ENCODE measurements at regions not wholly inside any gene's neighbourhood (a gene's known extent, or its start where the extent isn't known, plus 50 kb on each side); places are given as distances from the start of the nearest gene placed in this dataset.

DNA sequence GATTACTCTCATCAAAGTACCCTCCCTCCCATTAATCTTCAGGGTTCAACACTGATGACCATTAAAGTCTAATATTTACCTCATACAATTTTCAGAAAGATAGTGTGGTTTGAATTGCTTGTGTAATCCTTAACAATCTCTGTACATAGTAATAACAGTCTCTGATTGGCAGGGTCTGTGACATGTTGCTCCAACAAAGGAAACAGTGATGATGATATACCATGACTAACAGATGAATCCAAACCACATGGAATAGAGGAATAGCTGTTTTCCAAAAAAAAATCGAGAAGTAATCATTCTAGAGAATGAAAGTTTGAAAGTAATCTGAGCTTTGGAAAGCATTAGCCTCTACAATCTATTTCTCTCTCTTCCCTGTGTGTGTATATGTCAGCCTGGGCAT is 610.1 kb upstream of the NEGR1 start:
- no peaks in the 10 kb centered on the region for H3K4me1 ChIP-seq (ENCODE audit: control insufficient read depth, insufficient read depth, low read length)
- H3K27me3 ChIP-seq (ENCODE audit: control insufficient read depth, insufficient read depth, low read length), result no peaks in the 10 kb centered on the region
- Mint-ChIP-seq H3K27me3 (ENCODE audit: low read depth in 2 of 2) (no peaks in the 10 kb centered on the region), H3K4me1 (no peaks in the 10 kb centered on the region), H3K36me3 (peaks cover 5% of the 10 kb centered on the region), H3K4me3 (no peak overlapping the region), H3K27ac (no peak overlapping the region), H3K9me3 (peaks cover 7 to 10% of the 10 kb centered on the region in 2 donors)
- H3K9me3 ChIP-seq (ENCODE audit: control insufficient read depth, insufficient read depth, low read length), result no peaks in the 10 kb centered on the region
- ATAC-seq (no peak), DNase-seq (no peak)
- no peak overlapping the region for H3K27ac ChIP-seq (ENCODE audit: low read length)
- intact Hi-C loops (cut with micrococcal nuclease), result no loop called here
- no CpG with 5 or more reads among the region's 1 CpG for WGBS (ENCODE audit: insufficient coverage)
- H3K36me3 ChIP-seq (ENCODE audit: control insufficient read depth, insufficient read depth, low read length), result no peaks in the 10 kb centered on the region
- TF ChIP-seq CTCF (IDR thresholded peaks at IDR 0.05), result no peak
- H3K4me3 ChIP-seq (ENCODE audit: low read length), result no peak overlapping the region

DNA sequence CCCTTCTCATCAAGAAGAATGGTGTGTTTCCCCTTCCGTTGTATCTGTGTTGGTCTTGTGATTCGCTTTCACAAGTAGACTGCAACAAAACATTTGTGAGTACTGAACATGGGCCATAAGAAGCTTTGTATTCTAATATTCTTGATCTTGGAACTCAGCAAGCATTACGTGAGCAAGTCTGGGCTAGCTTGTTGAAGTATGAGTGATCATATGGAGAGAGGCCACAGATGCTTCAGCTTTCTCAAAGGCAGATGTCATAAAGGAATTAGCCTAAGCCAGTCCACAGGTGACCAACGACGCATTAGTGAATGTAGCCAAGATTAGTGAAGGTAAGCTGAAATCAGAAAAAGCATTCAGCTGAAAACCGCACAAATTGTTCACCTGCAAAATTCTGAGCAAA is 609.6 kb upstream of the NEGR1 start:
- WGBS (ENCODE audit: insufficient coverage), result 87% methylated on average over 6 of the region's 6 CpGs
- peaks cover 7 to 10% of the 10 kb centered on the region in 2 donors for H3K9me3 Mint-ChIP-seq

DNA sequence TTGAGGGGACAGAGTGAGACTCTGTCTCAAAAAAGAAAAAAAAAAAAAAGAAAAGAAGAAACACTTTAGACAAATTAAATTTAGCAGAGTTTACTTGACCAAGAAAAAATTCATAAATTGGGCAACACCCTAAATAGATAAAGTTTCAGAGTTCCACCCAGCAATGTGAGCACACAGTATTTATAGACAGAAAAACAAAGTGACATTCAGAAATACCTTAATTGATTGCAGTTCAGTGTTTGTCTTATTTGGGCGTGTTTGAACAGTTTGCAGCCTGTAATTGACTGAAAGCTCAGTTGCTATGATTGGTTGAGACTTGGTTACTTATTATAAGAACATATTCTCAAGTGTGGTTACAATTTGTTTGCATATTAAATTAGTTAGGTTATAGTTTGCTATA is 603.5 kb upstream of the NEGR1 start:
- DNase-seq, result no peak
- TF ChIP-seq CTCF (IDR thresholded peaks at IDR 0.05), result no peak
- no peak overlapping the region for H3K4me3 Mint-ChIP-seq
- H3K27me3 Mint-ChIP-seq (ENCODE audit: low read depth in 2 of 2), result no peaks in the 10 kb centered on the region
- intact Hi-C loops (cut with micrococcal nuclease), result no loop called here
- Histone ChIP-seq H3K27me3 (ENCODE audit: control insufficient read depth, insufficient read depth, low read length) (no peaks in the 10 kb centered on the region), H3K4me1 (ENCODE audit: control insufficient read depth, insufficient read depth, low read length) (no peaks in the 10 kb centered on the region), H3K4me3 (ENCODE audit: low read length) (no peak overlapping the region), H3K36me3 (ENCODE audit: control insufficient read depth, insufficient read depth, low read length) (no peaks in the 10 kb centered on the region), H3K27ac (ENCODE audit: low read length) (no peak overlapping the region), H3K9me3 (ENCODE audit: control insufficient read depth, insufficient read depth, low read length) (no peaks in the 10 kb centered on the region)
- WGBS (ENCODE audit: insufficient coverage), result 60% methylated on average over 1 of the region's 1 CpG
- no peak overlapping the region for H3K27ac Mint-ChIP-seq
- ATAC-seq, result no peak
- peaks cover 5 to 7% of the 10 kb centered on the region in 2 donors for H3K9me3 Mint-ChIP-seq
- peaks cover 6% of the 10 kb centered on the region for H3K36me3 Mint-ChIP-seq
- no peaks in the 10 kb centered on the region for H3K4me1 Mint-ChIP-seq

More for the DNA sequence above, 609.6 kb upstream of the NEGR1 start:
- H3K36me3 Mint-ChIP-seq, result peaks cover 5% of the 10 kb centered on the region
- Histone ChIP-seq H3K27me3 (ENCODE audit: control insufficient read depth, insufficient read depth, low read length) (no peaks in the 10 kb centered on the region), H3K4me3 (ENCODE audit: low read length) (no peak overlapping the region), H3K4me1 (ENCODE audit: control insufficient read depth, insufficient read depth, low read length) (no peaks in the 10 kb centered on the region), H3K36me3 (ENCODE audit: control insufficient read depth, insufficient read depth, low read length) (no peaks in the 10 kb centered on the region), H3K27ac (ENCODE audit: low read length) (no peak overlapping the region), H3K9me3 (ENCODE audit: control insufficient read depth, insufficient read depth, low read length) (no peaks in the 10 kb centered on the region)
- H3K4me3 Mint-ChIP-seq, result no peak overlapping the region
- ATAC-seq (no peak), DNase-seq (no peak)
- H3K27ac Mint-ChIP-seq, result no peak overlapping the region
- intact Hi-C loops (cut with micrococcal nuclease), result no loop called here
- no peaks in the 10 kb centered on the region for H3K4me1 Mint-ChIP-seq
- no peaks in the 10 kb centered on the region for H3K27me3 Mint-ChIP-seq (ENCODE audit: low read depth in 2 of 2)
- TF ChIP-seq CTCF (IDR thresholded peaks at IDR 0.05), result no peak

GRCh38 chr1:72885017-72885416 is 602.7 kb upstream of the NEGR1 start:
- H3K4me3 Mint-ChIP-seq, result no peak overlapping the region
- H3K9me3 ChIP-seq (ENCODE audit: control insufficient read depth, insufficient read depth, low read length), result no peaks in the 10 kb centered on the region
- no peak overlapping the region for H3K27ac ChIP-seq (ENCODE audit: low read length)
- H3K9me3 Mint-ChIP-seq, result peaks cover 5 to 7% of the 10 kb centered on the region in 2 donors
- peaks cover 6% of the 10 kb centered on the region for H3K36me3 Mint-ChIP-seq
- H3K27me3 ChIP-seq (ENCODE audit: control insufficient read depth, insufficient read depth, low read length), result no peaks in the 10 kb centered on the region
- no peaks in the 10 kb centered on the region for H3K36me3 ChIP-seq (ENCODE audit: control insufficient read depth, insufficient read depth, low read length)
- no peaks in the 10 kb centered on the region for H3K27me3 Mint-ChIP-seq (ENCODE audit: low read depth in 2 of 2)
- WGBS (ENCODE audit: insufficient coverage), result 60% methylated on average over 1 of the region's 1 CpG
- no peak overlapping the region for H3K27ac Mint-ChIP-seq
- no peak for DNase-seq
- no peak for ATAC-seq
- no peaks in the 10 kb centered on the region for H3K4me1 Mint-ChIP-seq
- H3K4me3 ChIP-seq (ENCODE audit: low read length), result no peak overlapping the region
- TF ChIP-seq CTCF (IDR thresholded peaks at IDR 0.05), result no peak
- no peaks in the 10 kb centered on the region for H3K4me1 ChIP-seq (ENCODE audit: control insufficient read depth, insufficient read depth, low read length)
- intact Hi-C loops (cut with micrococcal nuclease), result no loop called here

All from natural killer cell (primary cell).